Upper lobe of left lung (tissue), 4 donors: ENCODE measurements at regions not wholly inside any gene's neighbourhood (a gene's known extent, or its start where the extent isn't known, plus 50 kb on each side); places are given as distances from the start of the nearest gene placed in this dataset.

Experiments used
- CTCF ChIP-seq, 6 experiments: fragments of 450-650 bp in 4 of 6; fragments of 200-600 bp in 2 of 6; sonication (generic) in 2 of 6; IDR thresholded peaks; one replicate each; pipeline ENCODE4 v1.5.1; 2016 to 2019; ENCODE audit warnings: antibody characterized with exemption in 6 of 6
- POLR2A ChIP-seq, 4 donors: fragments of 450-650 bp; IDR thresholded peaks; one replicate each; pipeline ENCODE4 v1.5.1; 2016 to 2017; ENCODE audit warnings: antibody characterized with exemption in 4 of 4, mild to moderate bottlenecking in 2 of 4
- POLR2AphosphoS5 ChIP-seq, 2 donors: sonication (generic); formaldehyde crosslinking; IDR thresholded peaks; one replicate each; pipeline ENCODE4 v1.5.1; 2017; ENCODE audit warnings: antibody characterized with exemption in 2 of 2

GRCh38 chr14:53500191-53500590, 347.1 kb upstream of the DDHD1 start:
- TF ChIP-seq POLR2A (IDR thresholded peaks at IDR 0.05), result no peak
- TF ChIP-seq CTCF (IDR thresholded peaks at IDR 0.05), result no peak
- TF ChIP-seq POLR2AphosphoS5 (IDR thresholded peaks at IDR 0.05), result no peak
